LNCaP clone FGC (cell line): ENCODE measurements at regions not wholly inside any gene's neighbourhood (a gene's known extent, or its start where the extent isn't known, plus 50 kb on each side); places are given as distances from the start of the nearest gene placed in this dataset.

ENCODE experiments used
- DNase-seq: peaks from one replicate; pipeline ENCODE4 v3.0.0-alpha.2; 2011; ENCODE audit warnings: low read depth
- H3K4me3 ChIP-seq: 2 replicates; pipeline ENCODE4 v1.5.1; 2011; ENCODE audit warnings: mild to moderate bottlenecking, low read depth, low read length, control low read depth
- CTCF ChIP-seq: IDR thresholded peaks from 2 replicates; pipeline ENCODE4 v1.5.1; 2012; ENCODE audit warnings: mild to moderate bottlenecking; ENCODE audit not compliant: control insufficient read depth, insufficient read depth; ENCODE audit errors: extremely low read depth

GRCh38 chr10:117429643-117430265, 54.5 kb upstream of the PDZD8 start:
- no peak for TF ChIP-seq CTCF
- no peak for DNase-seq
- H3K4me3 ChIP-seq: no peak overlapping the region

GRCh38 chr10:117427356-117427755, 52.1 kb upstream of the PDZD8 start:
- H3K4me3 ChIP-seq: no peak overlapping the region
- no peak for TF ChIP-seq CTCF
- DNase-seq: no peak

GRCh38 chr10:117425974-117426566, 50.8 kb upstream of the PDZD8 start:
- no peak overlapping the region for H3K4me3 ChIP-seq
- no peak for TF ChIP-seq CTCF
- no peak for DNase-seq

GRCh38 chr10:117424883-117425649, 49.8 kb upstream of the PDZD8 start:
- H3K4me3 ChIP-seq: no peak overlapping the region
- no peak for TF ChIP-seq CTCF
- DNase-seq: no peak
